GM23248 (cell line): ENCODE measurements at regions not wholly inside any gene's neighbourhood (a gene's known extent, or its start where the extent isn't known, plus 50 kb on each side); places are given as distances from the start of the nearest gene placed in this dataset.

Source experiments
- DNase-seq: peaks from one replicate; pipeline ENCODE4 v3.0.0-alpha.2; 2015
- H2AFZ ChIP-seq: fragments of 200-600 bp; sonication (generic); 2 replicates; pipeline ENCODE4 v1.6.1; 2016; ENCODE audit warnings: antibody characterized with exemption
- H3F3A ChIP-seq: fragments of 200-600 bp; sonication (generic); 2 replicates; pipeline ENCODE4 v1.6.1; 2016; ENCODE audit warnings: mild to moderate bottlenecking, antibody characterized with exemption, mixed run types; ENCODE audit not compliant: insufficient read depth
- H3K27ac ChIP-seq: fragments of 200-600 bp; sonication (generic); 2 replicates; pipeline ENCODE4 v1.5.1; 2016; ENCODE audit warnings: mild to moderate bottlenecking
- H3K27me3 ChIP-seq: fragments of 200-600 bp; sonication (generic); replicated peaks from 2 replicates; pipeline ENCODE4 v1.6.1; 2016; ENCODE audit warnings: mild to moderate bottlenecking; ENCODE audit not compliant: insufficient read depth
- H3K36me3 ChIP-seq: fragments of 200-600 bp; sonication (generic); 2 replicates; pipeline ENCODE4 v1.6.1; 2016; ENCODE audit warnings: low read depth, mild to moderate bottlenecking
- H3K4me1 ChIP-seq: fragments of 200-600 bp; sonication (generic); 2 replicates; pipeline ENCODE4 v1.6.1; 2016; ENCODE audit warnings: mild to moderate bottlenecking; ENCODE audit not compliant: insufficient read depth
- H3K4me2 ChIP-seq: fragments of 200-600 bp; sonication (generic); one replicate; pipeline ENCODE4 v1.6.1; 2016; ENCODE audit warnings: mild to moderate bottlenecking; ENCODE audit not compliant: unreplicated experiment
- H3K4me3 ChIP-seq: fragments of 200-600 bp; sonication (generic); 2 replicates; pipeline ENCODE4 v1.5.1; 2016; ENCODE audit warnings: mild to moderate bottlenecking
- H3K79me2 ChIP-seq: fragments of 200-600 bp; sonication (generic); 2 replicates; pipeline ENCODE4 v1.6.1; 2016; ENCODE audit warnings: mild to moderate bottlenecking; ENCODE audit not compliant: insufficient read depth
- H3K9ac ChIP-seq: fragments of 200-600 bp; sonication (generic); 2 replicates; pipeline ENCODE4 v1.6.1; 2016; ENCODE audit warnings: mild to moderate bottlenecking
- H3K9me2 ChIP-seq: fragments of 200-600 bp; sonication (generic); 2 replicates; pipeline ENCODE4 v1.6.1; 2016; ENCODE audit warnings: mixed run types, mild to moderate bottlenecking, moderate library complexity; ENCODE audit not compliant: insufficient read depth
- H3K9me3 ChIP-seq: fragments of 200-600 bp; sonication (generic); one replicate; pipeline ENCODE4 v1.6.1; 2017; ENCODE audit warnings: low read depth
- H4K20me1 ChIP-seq: fragments of 200-600 bp; sonication (generic); 2 replicates; pipeline ENCODE4 v1.6.0; 2016; ENCODE audit not compliant: insufficient read depth
- EZH2 ChIP-seq: fragments of 200-600 bp; sonication (generic); IDR thresholded peaks from 2 replicates; pipeline ENCODE4 v1.6.1; 2018; ENCODE audit warnings: antibody characterized with exemption, mild to moderate bottlenecking; ENCODE audit not compliant: insufficient read depth, poor library complexity, severe bottlenecking
- EZH2phosphoT487 ChIP-seq: fragments of 200-600 bp; sonication (generic); IDR thresholded peaks from 2 replicates; pipeline ENCODE4 v1.6.1; 2018; ENCODE audit warnings: antibody characterized with exemption, moderate library complexity, mild to moderate bottlenecking, low read depth; ENCODE audit not compliant: insufficient read depth
- WGBS, 2 experiments: methylation state at CpG; one replicate each; pipeline ENCODE4 v1.1.6; 2015 to 2017; ENCODE audit warnings: low lambda C conversion rate in 2 of 2, low coverage in 1 of 2; ENCODE audit errors: missing lambda C conversion rate in 2 of 2; 5-methylcytosine and 5-hydroxymethylcytosine counted together
- in situ Hi-C: fragments of 300-500 bp; cut with MboI; formaldehyde crosslinking; loops from 2 replicates; pipeline ENCODE4 v1.15.0; 2020

DNA sequence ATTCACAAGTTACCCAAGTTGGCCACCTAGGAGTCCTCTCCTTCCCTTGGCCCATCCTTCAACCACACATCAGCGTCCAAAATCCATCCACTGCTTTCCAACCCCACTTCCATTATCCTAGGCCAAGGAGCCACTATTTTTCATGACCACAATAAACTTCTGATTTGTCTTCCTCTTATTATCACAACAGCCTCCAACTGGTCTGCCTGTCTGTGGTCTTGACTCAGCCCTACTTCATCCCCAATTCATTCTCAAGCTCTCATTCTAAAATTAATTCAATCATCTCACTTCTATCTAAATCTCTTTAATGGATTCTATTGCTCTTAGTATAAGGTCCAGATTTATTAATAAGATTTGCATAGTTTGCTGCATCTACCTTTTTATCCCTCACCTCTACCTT lies 189.0 kb upstream of the PRDM1 start:
- DNase-seq: peak; percentile 16
- Histone ChIP-seq H3K27me3 (no peaks in the 10 kb centered on the region), H4K20me1 (no peaks in the 10 kb centered on the region), H3K4me3 (no peak overlapping the region), H3K4me1 (peaks cover 34% of the 10 kb centered on the region), H3K9ac (no peak overlapping the region), H3K9me2 (no peaks in the 10 kb centered on the region), H3K4me2 (no peak overlapping the region), H3F3A (peaks cover 43% of the 10 kb centered on the region), H3K27ac (no peak overlapping the region), H3K79me2 (no peaks in the 10 kb centered on the region), H3K9me3 (no peaks in the 10 kb centered on the region), H3K36me3 (no peaks in the 10 kb centered on the region), H2AFZ (no peak overlapping the region)
- WGBS, 2 experiments: 100% methylated on average over 1 of the region's 1 CpG
- in situ Hi-C loops: no loop called here
- no peak for TF ChIP-seq EZH2
- no peak for TF ChIP-seq EZH2phosphoT487

DNA sequence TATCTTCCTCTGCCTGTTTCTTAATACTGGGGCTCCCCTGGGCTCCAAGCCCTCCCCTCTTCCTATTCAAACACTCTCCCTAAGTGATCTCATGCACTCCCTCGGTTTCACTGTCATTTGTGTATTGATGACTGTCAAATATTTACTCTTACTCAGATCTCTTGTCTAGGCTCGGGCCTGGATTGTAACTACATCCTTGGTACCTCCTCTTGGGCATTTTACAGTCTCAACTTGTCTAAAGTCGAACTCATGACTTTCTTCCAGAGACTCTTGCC lies 189.4 kb upstream of the PRDM1 start:
- no peak overlapping the region for H3K9ac ChIP-seq
- H3K27me3 ChIP-seq: no peaks in the 10 kb centered on the region
- no peaks in the 10 kb centered on the region for H3K9me2 ChIP-seq
- H3K79me2 ChIP-seq: no peaks in the 10 kb centered on the region
- TF ChIP-seq EZH2 (no peak), EZH2phosphoT487 (no peak)
- H3K9me3 ChIP-seq: no peaks in the 10 kb centered on the region
- H3K4me2 ChIP-seq: no peak overlapping the region
- H4K20me1 ChIP-seq: no peaks in the 10 kb centered on the region
- in situ Hi-C loops: no loop called here
- H3F3A ChIP-seq: peaks cover 40% of the 10 kb centered on the region
- H3K4me1 ChIP-seq: peaks cover 30% of the 10 kb centered on the region
- H3K36me3 ChIP-seq: no peaks in the 10 kb centered on the region
- H3K4me3 ChIP-seq: no peak overlapping the region
- H3K27ac ChIP-seq: no peak overlapping the region
- WGBS, 2 experiments: 97 to 100% methylated on average over 3 of the region's 3 CpGs
- H2AFZ ChIP-seq: no peak overlapping the region
- DNase-seq: no peak

DNA sequence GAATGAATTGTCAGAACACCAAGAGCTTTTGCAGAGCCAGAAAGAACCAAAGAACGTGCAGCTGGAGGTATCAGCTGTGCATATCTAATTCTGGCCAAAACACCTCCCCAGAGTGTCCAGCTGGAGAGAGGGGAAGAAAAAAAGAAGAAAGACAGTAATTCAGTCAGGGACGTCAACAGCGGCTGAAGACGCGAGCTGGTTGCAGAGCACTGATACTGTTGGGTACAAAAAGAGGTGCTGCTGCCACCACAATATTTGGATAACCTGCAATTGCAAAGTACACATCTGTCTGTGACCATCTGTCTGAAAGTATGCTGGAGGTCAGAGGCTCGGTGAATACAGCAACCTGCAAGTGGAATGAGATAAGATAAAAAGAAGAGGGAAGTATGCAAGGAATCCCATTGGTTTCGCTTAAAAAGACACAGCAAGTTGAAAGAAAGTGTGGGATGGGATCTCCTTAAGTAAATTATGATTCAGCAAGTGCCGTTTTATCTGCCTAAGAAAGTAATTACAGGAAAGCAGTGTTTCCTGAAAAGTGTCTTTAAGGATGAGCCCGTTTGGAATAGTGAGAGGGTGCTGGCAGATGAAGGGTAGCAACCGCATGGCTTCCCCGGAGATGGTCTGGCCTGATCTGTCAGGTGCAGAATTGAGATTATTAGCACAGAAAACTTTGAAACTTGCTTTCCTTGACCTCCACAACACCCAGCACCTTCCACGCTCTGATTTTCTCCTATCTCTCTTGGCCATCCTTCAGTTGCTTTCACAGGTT lies 189.9 kb upstream of the PRDM1 start:
- Histone ChIP-seq H4K20me1 (no peaks in the 10 kb centered on the region), H3K27ac (no peak overlapping the region)
- in situ Hi-C loops: no loop called here

DNA sequence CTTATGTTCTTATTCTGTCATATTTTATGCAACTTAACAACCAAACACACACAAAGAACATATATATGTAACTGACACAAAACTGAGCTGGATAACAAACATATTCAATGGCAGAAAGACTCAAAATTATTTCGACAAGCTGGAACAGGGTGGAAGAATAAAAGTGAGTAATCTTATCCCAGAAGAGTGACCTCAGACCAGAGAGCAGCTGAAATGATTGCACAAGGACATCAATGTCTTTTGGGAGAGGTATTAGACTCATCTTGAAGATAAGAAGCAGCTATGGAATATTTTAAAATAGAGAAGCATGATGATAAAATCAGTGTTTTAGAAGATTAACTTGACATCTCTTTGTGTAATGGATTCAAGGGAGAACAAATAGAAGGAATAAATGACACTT lies 191.6 kb upstream of the PRDM1 start:
- Histone ChIP-seq H3K27ac (no peak overlapping the region), H3K4me2 (no peak overlapping the region), H3F3A (peaks cover 21% of the 10 kb centered on the region), H3K9me2 (no peaks in the 10 kb centered on the region), H3K4me3 (no peak overlapping the region), H4K20me1 (no peaks in the 10 kb centered on the region), H3K4me1 (peaks cover 12% of the 10 kb centered on the region), H3K27me3 (no peaks in the 10 kb centered on the region), H3K36me3 (no peaks in the 10 kb centered on the region), H3K9ac (no peak overlapping the region), H2AFZ (no peak overlapping the region), H3K9me3 (no peaks in the 10 kb centered on the region), H3K79me2 (no peaks in the 10 kb centered on the region)
- DNase-seq: peak; percentile 43
- TF ChIP-seq EZH2: no peak
- TF ChIP-seq EZH2phosphoT487: no peak
- WGBS, 2 experiments: 56 to 66% methylated on average over 1 of the region's 1 CpG
- in situ Hi-C loops: no loop called here

More for the DNA sequence above, 189.9 kb upstream of the PRDM1 start:
- no peak overlapping the region for H3K9ac ChIP-seq
- WGBS, 2 experiments: 91 to 94% methylated on average over 12 of the region's 12 CpGs
- H3K4me3 ChIP-seq: no peak overlapping the region
- peaks cover 34% of the 10 kb centered on the region for H3F3A ChIP-seq
- H3K4me2 ChIP-seq: no peak overlapping the region
- no peak for DNase-seq
- no peaks in the 10 kb centered on the region for H3K27me3 ChIP-seq
- no peaks in the 10 kb centered on the region for H3K9me3 ChIP-seq
- no peak for TF ChIP-seq EZH2
- no peak for TF ChIP-seq EZH2phosphoT487
- H3K36me3 ChIP-seq: no peaks in the 10 kb centered on the region
- H2AFZ ChIP-seq: no peak overlapping the region
- H3K9me2 ChIP-seq: no peaks in the 10 kb centered on the region
- no peaks in the 10 kb centered on the region for H3K79me2 ChIP-seq
- peaks cover 25% of the 10 kb centered on the region for H3K4me1 ChIP-seq
